Esophagus squamous epithelium (tissue), 4 donors: ENCODE measurements at regions not wholly inside any gene's neighbourhood (a gene's known extent, or its start where the extent isn't known, plus 50 kb on each side); places are given as distances from the start of the nearest gene placed in this dataset.

ENCODE experiments used
- POLR2A ChIP-seq, 4 donors: fragments of 450-650 bp; IDR thresholded peaks; one replicate each; pipeline ENCODE4 v1.6.1; 2017; ENCODE audit warnings: antibody characterized with exemption in 4 of 4, mild to moderate bottlenecking in 4 of 4, moderate library complexity in 3 of 4
- TF ChIP-seq, protein P1 (sequence below), 6 experiments: fragments of 450-650 bp in 4 of 6; fragments of 200-600 bp in 2 of 6; sonication (generic) in 2 of 6; IDR thresholded peaks; one replicate each; pipeline ENCODE4 v1.5.1; 2016 to 2019; ENCODE audit warnings: antibody characterized with exemption in 6 of 6, mild to moderate bottlenecking in 4 of 6, moderate library complexity in 4 of 6

DNA sequence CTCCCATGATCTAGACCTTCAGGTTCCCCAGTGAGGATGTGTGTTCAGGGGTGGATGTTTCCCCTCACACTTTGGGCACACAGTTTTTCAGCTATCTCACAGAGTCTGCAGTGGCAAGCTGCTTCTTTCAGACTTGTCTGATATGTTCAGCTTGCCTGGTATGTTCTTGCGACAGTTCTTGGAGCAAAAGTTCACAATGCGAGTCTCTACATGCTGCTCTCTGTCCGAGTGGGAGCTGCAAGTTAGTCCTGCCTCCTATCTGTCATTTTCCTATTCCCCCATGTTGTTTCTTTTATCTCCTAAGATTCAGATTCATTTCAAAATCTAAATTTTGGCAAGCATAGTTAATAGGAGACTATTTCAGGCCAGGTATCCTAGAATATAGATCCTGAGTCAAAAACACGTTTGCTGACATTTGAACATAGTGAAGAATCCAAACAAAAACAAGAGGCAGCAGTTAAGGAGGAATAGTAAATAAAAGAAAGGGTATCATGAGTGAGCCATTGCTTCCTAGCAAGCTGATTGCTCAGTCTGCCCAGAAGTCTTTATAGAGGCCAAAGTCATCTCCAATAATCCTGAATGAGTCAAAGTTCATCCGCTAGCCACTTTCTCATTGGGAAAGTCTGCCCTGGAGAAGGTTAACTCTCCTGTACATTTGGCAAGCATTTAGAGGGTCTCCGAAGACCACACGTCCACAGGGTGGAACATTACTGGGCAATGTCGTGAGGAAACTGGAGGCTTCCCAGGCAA, 140.2 kb upstream of the MOCS1 start:
- TF ChIP-seq, protein P1, sequence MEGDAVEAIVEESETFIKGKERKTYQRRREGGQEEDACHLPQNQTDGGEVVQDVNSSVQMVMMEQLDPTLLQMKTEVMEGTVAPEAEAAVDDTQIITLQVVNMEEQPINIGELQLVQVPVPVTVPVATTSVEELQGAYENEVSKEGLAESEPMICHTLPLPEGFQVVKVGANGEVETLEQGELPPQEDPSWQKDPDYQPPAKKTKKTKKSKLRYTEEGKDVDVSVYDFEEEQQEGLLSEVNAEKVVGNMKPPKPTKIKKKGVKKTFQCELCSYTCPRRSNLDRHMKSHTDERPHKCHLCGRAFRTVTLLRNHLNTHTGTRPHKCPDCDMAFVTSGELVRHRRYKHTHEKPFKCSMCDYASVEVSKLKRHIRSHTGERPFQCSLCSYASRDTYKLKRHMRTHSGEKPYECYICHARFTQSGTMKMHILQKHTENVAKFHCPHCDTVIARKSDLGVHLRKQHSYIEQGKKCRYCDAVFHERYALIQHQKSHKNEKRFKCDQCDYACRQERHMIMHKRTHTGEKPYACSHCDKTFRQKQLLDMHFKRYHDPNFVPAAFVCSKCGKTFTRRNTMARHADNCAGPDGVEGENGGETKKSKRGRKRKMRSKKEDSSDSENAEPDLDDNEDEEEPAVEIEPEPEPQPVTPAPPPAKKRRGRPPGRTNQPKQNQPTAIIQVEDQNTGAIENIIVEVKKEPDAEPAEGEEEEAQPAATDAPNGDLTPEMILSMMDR (IDR thresholded peaks at IDR 0.05) = peak in 2 of 6 experiments; percentile 7 to 36
- TF ChIP-seq POLR2A (IDR thresholded peaks at IDR 0.05) = no peak
